ENCODE measurements at regions not wholly inside any gene's neighbourhood (a gene's known extent, or its start where the extent isn't known, plus 50 kb on each side); places are given as distances from the start of the nearest gene placed in this dataset.
"Not testable (repeated sequence)": the region's sequence is repeated elsewhere in the genome, so short reads cannot be mapped to it uniquely, and the experiment has no call there.

- not testable (repeated sequence) for H4K20me1 ChIP-seq (ENCODE audit: insufficient read depth, low read length); H2AFZ ChIP-seq (ENCODE audit: low read depth, low read length); H3K9ac ChIP-seq (ENCODE audit: low read length); H3K4me3 Mint-ChIP-seq (ENCODE audit: unreplicated experiment); H3K4me1 Mint-ChIP-seq (ENCODE audit: low read depth, unreplicated experiment); H3K4me1 ChIP-seq (ENCODE audit: insufficient read depth, low read length); FAIRE-seq; H3K9me3 ChIP-seq (ENCODE audit: insufficient read depth, low read depth, low read length); H3K9me3 Mint-ChIP-seq (ENCODE audit: unreplicated experiment); H3K27ac ChIP-seq (ENCODE audit: low read depth, low read length); H3K36me3 ChIP-seq (ENCODE audit: insufficient read depth, low read length); H3K4me3 ChIP-seq (ENCODE audit: insufficient read depth, low read depth, low read length); H3K27ac Mint-ChIP-seq (ENCODE audit: unreplicated experiment); H3K27me3 ChIP-seq (ENCODE audit: insufficient read depth, low read length); H3K4me2 ChIP-seq (ENCODE audit: low read length); H3K79me2 ChIP-seq (ENCODE audit: insufficient read depth, low read length); H3K27me3 Mint-ChIP-seq (ENCODE audit: low read depth, unreplicated experiment); DNase-seq (ENCODE audit: low read depth); H3K36me3 Mint-ChIP-seq (ENCODE audit: low read depth, unreplicated experiment)
Observed at GRCh38 chrX:77127571-77127970, 319.6 kb upstream of the FGF16 start.

GRCh38 chrX:77143907-77144306, 303.3 kb upstream of the FGF16 start:
- DNase-seq (ENCODE audit: low read depth) (no peak), FAIRE-seq (no peak)
- H3K4me1 ChIP-seq (ENCODE audit: insufficient read depth, low read length) = no peaks in the 10 kb centered on the region
- no peaks in the 10 kb centered on the region for H3K36me3 ChIP-seq (ENCODE audit: insufficient read depth, low read length)
- no peak overlapping the region for H3K27ac ChIP-seq (ENCODE audit: low read depth, low read length)
- H3K4me2 ChIP-seq (ENCODE audit: low read length) = no peak overlapping the region
- H3K9ac ChIP-seq (ENCODE audit: low read length) = no peak overlapping the region
- no peaks in the 10 kb centered on the region for H3K9me3 ChIP-seq (ENCODE audit: insufficient read depth, low read depth, low read length)
- H3K27me3 Mint-ChIP-seq (ENCODE audit: low read depth, unreplicated experiment) = no peaks in the 10 kb centered on the region
- no peak overlapping the region for H3K4me3 Mint-ChIP-seq (ENCODE audit: unreplicated experiment)
- no peaks in the 10 kb centered on the region for H4K20me1 ChIP-seq (ENCODE audit: insufficient read depth, low read length)
- H3K79me2 ChIP-seq (ENCODE audit: insufficient read depth, low read length) = no peaks in the 10 kb centered on the region
- no peak overlapping the region for H3K4me3 ChIP-seq (ENCODE audit: insufficient read depth, low read depth, low read length)
- no peaks in the 10 kb centered on the region for H3K27me3 ChIP-seq (ENCODE audit: insufficient read depth, low read length)
- no peaks in the 10 kb centered on the region for H3K9me3 Mint-ChIP-seq (ENCODE audit: unreplicated experiment)
- no peaks in the 10 kb centered on the region for H3K36me3 Mint-ChIP-seq (ENCODE audit: low read depth, unreplicated experiment)
- no peak overlapping the region for H3K27ac Mint-ChIP-seq (ENCODE audit: unreplicated experiment)
- no peak for TF ChIP-seq EZH2 (IDR thresholded peaks at IDR 0.05; ENCODE audit: insufficient read depth, low read length)
- no peak for TF ChIP-seq CTCF (IDR thresholded peaks at IDR 0.05; ENCODE audit: insufficient read depth, low read depth, low read length)
- H3K4me1 Mint-ChIP-seq (ENCODE audit: low read depth, unreplicated experiment) = no peaks in the 10 kb centered on the region
- H2AFZ ChIP-seq (ENCODE audit: low read depth, low read length) = no peak overlapping the region

DNA sequence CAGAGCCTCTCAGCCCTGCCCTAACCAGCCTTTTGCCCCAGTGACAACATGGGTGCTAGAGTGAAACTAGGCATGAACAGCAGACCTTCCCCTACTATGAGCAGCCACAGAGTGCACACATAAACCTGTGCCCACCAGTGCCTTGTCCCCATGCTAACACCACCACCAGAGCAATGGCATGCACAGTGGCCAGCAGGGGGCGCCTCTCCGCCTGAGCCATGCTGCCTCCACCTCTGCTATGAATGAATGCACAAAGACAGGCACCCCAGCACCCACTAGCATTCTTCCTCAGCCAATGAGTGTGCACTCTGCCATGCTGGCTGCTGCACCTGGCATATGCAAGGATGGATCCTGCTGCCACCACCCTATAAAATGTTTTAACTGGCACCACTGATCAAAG, 286.9 kb upstream of the FGF16 start:
- Histone ChIP-seq H3K36me3 (ENCODE audit: insufficient read depth, low read length) (no peaks in the 10 kb centered on the region), H3K9me3 (ENCODE audit: insufficient read depth, low read depth, low read length) (no peaks in the 10 kb centered on the region), H3K27me3 (ENCODE audit: insufficient read depth, low read length) (no peaks in the 10 kb centered on the region), H4K20me1 (ENCODE audit: insufficient read depth, low read length) (no peaks in the 10 kb centered on the region), H3K4me3 (ENCODE audit: insufficient read depth, low read depth, low read length) (no peak overlapping the region), H3K9ac (ENCODE audit: low read length) (no peak overlapping the region), H3K4me2 (ENCODE audit: low read length) (no peak overlapping the region), H3K79me2 (ENCODE audit: insufficient read depth, low read length) (no peaks in the 10 kb centered on the region), H2AFZ (ENCODE audit: low read depth, low read length) (no peak overlapping the region), H3K4me1 (ENCODE audit: insufficient read depth, low read length) (no peaks in the 10 kb centered on the region), H3K27ac (ENCODE audit: low read depth, low read length) (no peak overlapping the region)
- TF ChIP-seq CTCF (IDR thresholded peaks at IDR 0.05; ENCODE audit: insufficient read depth, low read depth, low read length) (no peak), EZH2 (IDR thresholded peaks at IDR 0.05; ENCODE audit: insufficient read depth, low read length) (no peak)
- no peak for DNase-seq (ENCODE audit: low read depth)
- no peaks in the 10 kb centered on the region for H3K4me1 Mint-ChIP-seq (ENCODE audit: low read depth, unreplicated experiment)
- H3K36me3 Mint-ChIP-seq (ENCODE audit: low read depth, unreplicated experiment) = no peaks in the 10 kb centered on the region
- no peak overlapping the region for H3K4me3 Mint-ChIP-seq (ENCODE audit: unreplicated experiment)
- FAIRE-seq = no peak
- no peaks in the 10 kb centered on the region for H3K27me3 Mint-ChIP-seq (ENCODE audit: low read depth, unreplicated experiment)
- H3K27ac Mint-ChIP-seq (ENCODE audit: unreplicated experiment) = no peak overlapping the region
- no peaks in the 10 kb centered on the region for H3K9me3 Mint-ChIP-seq (ENCODE audit: unreplicated experiment)
